Activated CD8-positive, alpha-beta memory T cell treated with anti-CD3 and anti-CD28 coated beads for 4 hours (primary cell): ENCODE measurements at regions not wholly inside any gene's neighbourhood (a gene's known extent, or its start where the extent isn't known, plus 50 kb on each side); places are given as distances from the start of the nearest gene placed in this dataset.

ENCODE experiments used
- DNase-seq, 2 donors: peaks; one replicate each; pipeline ENCODE4 v3.0.0-alpha.2; 2020; ENCODE audit warnings: low read depth in 2 of 2

DNA sequence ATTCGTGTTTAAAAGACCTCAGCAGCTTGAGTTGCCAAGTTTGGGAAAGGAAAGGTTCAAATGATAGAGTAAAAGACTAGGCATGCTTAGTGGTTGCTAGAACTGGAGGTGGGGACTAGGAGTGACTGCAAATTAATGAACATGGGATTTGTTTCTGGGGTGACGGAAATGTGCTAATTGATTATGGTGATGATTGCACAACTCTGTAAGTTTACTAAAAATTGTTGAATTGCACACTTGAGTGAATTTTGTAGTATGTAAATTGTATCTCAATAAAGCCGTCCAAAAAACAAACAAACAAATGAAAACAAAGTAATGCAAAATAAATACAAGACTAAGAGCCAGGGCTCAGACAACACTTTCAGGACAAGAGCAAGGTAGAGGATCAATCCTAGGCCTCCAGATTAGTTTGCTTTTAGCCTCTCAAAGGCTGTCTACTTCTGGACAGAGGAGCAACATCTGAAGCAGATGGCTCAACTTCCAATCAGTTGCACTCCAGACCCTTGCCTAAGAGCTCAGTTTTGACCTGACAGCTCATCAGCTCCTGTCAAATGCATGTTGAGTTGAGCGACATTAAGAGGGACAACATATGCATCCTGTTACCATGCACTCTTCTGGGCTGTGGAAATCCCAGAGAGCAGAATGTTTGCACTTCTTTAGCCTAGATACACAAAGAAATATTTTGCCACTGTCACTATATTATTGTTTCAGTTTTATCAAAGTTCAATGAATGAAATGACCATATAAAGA, 111.2 kb upstream of the ASIC2 start:
- DNase-seq, result no peak

DNA sequence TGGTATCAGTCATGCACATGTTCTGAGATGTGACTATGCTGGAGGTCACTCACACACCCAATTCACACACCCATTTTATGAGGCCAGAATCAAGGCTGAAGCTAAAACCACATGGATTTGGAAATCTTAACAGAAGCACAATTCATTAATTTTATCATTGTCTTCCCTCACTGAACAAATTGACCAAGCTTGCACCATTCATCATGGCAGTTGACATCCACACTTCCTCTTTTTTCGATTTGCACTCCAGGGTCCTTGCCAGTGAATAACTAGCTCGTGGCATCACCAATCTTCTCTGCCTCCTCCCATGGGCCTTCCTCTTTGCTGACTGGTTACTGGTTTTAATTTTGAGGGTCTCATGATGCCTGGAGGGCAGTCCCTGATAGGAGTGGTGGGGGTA, 123.0 kb upstream of the ASIC2 start:
- DNase-seq, result no peak

DNA sequence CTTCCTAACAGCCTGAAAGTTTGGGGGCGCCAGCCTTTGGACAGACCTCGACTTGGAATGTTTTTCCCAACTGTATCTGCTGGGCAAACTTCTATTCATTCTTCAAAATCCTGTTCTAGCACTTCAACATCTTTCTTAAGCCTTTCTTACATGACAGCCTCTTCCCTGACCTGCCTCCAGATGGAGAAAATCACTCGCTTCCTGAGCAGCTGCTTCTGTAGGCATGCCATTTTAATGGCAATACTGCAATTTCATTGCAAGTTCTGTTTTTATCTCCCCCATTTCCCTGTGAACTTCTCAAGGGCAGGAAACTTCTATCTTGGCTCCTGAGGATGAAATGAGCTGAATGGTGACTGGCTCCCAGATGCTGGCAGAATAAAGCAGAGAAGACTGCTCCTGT, 128.8 kb upstream of the ASIC2 start:
- no peak for DNase-seq

DNA sequence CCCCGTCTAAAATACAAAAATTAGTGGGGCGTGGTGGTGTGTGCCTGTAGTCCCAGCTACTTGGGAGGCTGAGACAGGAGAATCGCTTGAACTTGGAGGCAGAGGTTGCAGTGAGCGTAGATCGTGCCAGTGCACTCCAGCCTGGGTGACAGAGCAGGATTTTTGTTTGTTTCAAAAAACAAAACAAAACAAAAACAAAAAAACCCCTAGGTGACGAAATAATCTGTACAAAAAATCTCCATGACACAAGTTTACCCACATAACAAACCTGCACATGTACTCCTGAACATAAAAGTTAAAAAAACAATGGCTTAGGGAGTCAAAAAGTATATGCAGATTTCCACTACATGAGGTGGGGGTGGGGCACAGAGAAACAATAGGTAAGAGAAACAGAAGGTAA, 140.5 kb upstream of the ASIC2 start:
- DNase-seq, result no peak

DNA sequence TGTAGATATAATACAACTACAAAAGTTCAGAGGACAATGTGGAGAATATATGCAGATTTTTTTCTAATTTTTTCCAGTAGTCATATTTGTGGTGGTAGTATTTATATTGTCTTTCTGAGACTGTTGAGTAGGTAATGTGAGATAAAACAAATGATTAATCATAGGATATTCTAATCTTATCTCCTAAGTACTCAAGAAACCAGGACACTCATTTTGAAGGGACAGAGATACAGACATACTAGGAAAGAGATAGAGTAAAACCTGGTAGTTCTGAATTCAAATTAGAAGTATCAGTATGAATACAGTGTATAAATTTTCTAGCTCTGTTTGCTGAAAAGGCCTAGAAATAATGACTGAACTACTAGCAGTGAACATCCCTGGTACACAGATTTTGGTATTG, 141.7 kb upstream of the ASIC2 start:
- no peak for DNase-seq

DNA sequence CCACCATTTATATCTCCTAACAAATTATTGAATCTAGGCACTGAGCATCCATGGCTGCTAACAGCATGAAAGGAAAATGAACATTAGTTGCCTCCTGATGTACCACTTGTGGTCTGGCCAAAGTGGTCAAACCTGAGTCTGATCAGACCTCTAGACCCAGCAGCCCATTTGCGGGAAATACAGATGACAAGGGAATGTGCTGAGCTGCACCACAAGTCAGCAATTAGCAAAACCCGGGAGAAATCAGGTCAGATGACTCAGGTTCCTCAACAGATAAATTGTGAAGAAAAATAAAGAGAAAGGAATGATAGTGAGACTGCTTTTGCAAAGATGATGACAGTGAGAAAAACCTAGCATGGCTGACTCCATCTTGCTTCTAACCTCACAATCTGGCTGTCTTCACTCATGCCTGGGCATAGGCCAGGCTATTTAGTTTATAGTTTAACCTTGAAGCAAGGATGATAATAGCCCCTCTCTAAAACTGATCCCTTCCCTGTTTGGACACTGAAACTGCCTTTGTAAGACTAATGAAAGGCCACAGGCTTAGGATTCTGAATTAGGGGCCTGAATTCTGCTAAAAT, 142.7 kb upstream of the ASIC2 start:
- no peak for DNase-seq

DNA sequence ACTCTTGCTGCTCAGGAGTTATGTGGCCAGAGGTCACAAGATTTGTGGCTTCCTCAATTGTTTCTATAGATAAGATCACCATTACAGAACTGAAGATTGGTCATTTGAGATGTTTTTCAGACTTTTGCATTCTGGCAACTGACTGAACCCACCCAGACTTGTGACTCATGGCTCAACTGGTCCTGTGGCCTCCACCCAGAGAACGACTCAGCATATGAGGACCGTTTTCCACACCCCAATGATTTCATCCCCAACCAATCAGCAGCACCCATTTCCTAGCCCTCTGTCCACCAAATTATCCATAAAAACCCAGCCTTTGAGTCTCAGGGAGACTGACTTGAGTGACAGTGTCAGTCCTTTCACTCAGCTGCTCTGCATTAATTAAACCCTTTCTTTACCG, 143.2 kb upstream of the ASIC2 start:
- no peak for DNase-seq

DNA sequence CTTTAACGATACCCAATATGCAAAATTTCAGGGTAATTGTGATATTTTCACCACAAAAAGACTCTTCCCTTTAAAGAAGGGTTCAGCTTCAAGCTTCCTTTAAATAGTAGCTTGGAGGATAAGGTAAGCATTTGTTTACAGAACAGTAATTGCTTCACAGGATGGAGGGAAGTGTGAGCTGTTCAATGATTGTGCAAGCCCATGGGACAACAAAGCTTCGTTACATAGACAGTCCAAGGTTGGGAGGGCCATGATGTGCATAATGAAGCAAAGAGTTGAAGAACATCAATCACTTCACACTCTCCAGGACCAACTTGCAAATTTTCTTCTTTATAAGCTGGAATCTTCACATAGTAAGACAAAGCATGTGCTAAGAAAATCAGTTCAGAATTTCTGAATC, 145.0 kb upstream of the ASIC2 start:
- no peak for DNase-seq

DNA sequence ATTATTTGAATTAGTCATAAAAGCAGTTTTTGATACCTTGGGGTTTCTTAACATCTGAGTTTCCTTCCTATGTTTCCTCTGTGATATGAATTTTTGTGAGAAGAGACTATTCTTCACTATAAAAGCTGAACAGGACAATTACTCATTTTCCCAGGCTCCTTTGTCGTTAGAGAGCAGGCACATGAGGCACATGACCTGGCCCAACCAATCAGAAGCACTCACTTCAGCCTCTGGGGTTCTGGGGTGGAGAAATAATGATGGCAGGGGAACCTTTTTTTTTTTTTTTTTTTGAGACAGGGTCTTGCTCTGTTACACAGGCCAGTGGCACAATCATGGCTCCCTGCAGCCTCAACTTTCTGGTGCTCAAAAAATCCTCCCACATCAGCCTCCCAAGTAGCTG, 145.5 kb upstream of the ASIC2 start:
- DNase-seq, result no peak

DNA sequence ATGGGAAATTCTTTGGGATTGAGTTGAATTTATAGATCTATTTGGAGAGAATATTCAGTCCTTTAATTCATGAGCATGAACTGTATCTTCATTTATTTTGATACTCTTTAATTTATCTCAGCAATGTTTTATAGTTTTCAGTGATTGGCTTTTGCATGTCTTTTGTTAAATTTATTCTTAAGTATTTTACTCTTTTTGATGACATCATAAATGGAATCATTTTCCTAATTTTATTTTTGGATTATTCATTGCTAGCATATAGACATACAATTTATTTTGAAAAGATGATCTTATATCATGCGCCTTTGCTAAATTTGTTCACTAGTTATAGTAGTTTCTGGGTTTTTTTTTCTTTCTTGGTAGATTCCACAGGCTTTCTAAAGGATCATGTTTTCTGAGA, 149.2 kb upstream of the ASIC2 start:
- DNase-seq, result no peak

DNA sequence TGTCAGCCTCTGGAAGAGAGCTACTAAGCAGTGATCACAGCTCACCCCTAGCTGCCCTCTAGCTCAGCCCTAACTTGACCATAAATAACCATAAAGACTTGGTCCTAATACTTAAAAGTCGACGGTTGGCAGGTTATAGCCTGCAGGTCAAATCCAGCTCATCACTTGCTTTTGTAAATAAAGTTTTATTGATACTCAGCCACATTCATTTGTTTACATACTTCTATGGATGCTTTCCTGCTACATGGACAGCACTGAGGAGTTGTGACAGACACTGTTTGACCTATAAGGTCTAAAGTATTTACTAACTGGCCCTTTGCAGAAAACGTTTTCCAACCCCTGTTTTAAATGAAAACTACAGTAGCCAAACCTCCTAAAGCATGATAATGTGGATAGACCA, 151.6 kb upstream of the ASIC2 start:
- DNase-seq, result no peak

DNA sequence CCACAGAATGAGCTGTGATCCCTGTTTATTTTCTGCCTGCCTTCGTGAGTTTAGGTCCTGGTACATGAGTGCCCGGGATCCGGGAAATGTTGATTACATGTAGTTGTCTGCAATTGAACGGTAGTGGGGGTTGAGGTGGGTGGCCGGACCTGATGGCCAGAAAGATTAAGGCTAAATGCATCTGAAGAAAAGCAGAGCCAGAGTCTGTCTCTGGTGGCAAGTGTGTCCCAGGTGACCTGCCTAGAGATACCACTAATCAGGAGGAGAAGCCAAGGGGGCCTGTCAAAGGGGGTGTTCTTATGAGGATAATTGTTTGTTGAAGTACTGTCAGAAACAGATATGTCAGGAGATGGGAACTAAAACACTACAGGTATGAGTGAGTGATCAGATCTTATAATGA, 154.0 kb upstream of the ASIC2 start:
- no peak for DNase-seq

DNA sequence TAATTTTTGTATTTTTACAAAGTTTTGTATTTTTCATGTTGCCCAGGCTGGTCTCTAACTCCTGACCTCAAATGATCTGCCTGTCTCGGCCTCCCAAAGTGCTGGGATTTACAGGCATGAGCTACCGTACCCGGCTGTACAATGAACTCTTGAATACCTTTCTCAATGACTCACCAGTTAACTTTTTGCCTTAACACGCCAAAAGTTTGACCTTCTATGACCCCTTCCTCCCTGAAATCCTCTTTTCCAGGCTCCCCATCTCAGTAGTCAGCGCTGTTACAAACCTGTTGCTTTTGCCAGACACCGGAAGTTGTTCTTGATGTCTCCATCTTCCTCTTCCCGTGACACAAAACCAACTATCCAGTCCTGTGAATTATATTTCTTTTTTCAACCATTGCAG, 158.1 kb upstream of the ASIC2 start:
- no peak for DNase-seq

DNA sequence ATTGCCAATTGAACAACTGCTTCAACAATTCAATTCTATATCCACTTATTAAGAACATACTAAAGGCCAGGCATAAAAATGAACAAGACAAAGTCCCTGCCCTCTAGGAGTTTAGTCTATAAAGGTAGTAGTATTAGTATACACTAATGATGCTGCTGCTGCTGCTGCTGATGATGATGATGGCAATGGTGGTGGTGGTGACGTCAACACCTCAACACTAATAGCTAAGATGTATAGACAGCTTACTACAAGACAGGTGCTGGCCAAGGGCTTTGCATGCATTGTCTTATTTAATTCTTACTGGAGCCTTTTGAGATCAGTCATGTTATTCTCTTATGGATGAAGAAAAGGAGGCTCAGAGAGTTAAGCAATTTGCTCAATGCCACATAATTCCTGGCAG, 164.4 kb upstream of the ASIC2 start:
- DNase-seq, result no peak

DNA sequence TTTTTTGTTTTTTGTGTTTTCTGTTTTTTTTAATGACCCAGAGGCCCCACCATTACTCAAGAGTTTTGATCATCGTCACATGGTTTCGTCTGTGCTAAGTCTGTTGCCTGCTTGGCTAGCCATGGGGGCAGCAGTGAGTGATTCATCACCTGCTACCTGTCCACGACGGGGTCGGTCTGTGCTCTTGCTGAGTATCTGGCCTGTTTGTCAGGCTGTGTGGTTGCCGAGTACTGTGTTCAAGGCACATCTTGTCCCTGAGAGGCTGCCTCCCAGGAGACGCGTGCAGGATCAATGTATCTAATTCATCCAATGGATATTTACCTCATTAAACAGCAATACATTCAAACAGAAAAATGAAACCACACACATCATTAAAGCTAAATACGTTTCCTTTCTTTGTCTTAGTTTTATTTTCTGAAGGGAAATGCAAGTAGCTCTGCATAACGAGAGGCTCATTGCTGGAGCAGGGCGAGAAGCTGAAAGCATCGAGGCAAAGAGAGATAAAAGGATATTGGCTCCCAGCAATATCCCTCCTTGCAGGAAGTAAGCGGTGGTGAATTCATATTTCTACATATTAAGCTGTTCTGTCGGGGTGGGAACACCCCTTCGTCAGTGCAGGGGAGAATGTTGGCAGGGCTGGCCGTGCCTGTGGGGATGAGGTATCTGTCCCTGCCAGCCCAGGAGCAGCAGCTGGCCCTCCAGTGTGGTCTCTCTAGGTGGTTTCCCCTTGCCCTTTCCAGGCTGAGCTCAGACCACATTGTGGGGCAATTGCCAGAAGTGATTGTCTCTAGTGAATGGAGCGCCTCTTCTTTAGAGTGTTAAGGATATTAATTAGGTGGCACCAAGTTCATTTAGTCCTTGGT, 166.2 kb upstream of the ASIC2 start:
- DNase-seq, result no peak

DNA sequence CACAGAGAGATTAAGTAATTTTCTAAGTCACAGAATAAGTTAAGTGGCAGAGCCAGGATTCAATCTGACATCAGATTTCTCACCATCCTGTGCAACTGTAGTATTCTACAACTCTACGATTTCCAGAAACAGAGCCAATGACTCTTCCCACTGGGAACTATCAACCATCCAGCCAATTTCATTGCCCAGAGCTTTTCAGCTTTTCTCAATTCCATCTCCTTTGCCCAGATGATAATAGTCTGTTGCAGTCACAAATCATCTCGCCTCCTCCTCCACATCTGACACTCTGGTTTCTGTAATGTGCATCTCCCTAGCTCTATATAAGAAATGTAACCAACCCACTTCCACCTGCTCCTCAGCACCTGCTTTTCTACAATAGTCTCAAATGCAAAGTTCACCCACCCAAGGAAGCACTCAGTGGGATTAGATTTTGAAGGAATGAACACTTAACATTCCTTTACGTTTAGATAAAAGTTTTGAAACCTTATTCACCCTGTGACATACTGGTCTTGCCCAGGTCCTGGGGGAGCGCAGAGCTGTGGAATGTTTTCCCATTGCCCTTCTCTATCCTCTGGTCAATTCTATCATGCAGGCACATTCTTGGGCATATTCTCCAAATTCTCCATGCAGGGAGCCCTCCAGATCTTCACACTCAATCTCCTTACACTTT, 167.8 kb upstream of the ASIC2 start:
- DNase-seq, result no peak

DNA sequence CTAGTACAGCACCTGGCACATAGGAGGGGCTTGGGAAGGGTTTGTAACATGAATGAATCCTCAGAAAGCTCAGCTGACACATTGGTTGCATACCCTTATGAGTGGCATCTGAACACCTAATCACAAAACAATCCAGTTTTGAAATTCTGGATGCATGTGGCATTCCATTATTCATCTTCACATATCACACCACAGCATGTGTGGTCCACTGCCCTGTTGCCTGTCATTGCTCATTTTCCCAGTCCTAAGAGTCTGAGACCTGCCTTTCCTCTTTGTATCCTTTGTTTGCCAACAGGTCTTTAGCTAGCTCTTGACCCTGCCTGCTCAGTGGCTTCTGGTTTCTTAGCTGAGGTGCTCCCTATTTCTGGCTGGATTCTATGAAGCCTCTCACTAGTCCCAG, 170.8 kb upstream of the ASIC2 start:
- no peak for DNase-seq

DNA sequence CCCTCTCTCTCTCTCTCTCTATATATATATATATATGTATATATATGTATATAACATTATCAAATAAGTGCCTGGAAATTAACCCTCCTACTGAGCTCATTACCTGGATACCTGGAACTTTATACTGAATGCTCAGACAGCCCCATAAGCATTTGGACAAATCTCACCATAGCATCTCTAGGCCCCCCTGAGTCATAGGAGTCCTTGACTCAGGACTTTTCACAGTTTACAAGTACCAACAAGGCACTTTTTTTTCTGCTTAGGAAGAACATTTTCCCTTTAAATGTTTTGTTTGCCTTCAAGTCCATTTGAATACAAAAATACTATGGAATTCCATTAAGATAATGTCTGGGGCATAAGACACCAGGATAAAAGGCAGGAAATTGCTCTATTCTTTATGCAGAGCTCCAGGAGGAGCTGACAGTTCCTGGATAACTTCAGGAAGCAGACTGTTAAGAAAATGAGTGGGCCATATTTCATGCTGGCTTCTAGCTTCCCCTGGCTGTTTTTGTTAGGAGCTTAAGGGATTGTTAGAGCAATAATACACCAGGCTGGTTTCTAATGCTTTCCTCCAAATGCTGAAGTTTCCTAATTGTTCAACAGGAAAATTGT, 171.7 kb upstream of the ASIC2 start:
- DNase-seq, result no peak

DNA sequence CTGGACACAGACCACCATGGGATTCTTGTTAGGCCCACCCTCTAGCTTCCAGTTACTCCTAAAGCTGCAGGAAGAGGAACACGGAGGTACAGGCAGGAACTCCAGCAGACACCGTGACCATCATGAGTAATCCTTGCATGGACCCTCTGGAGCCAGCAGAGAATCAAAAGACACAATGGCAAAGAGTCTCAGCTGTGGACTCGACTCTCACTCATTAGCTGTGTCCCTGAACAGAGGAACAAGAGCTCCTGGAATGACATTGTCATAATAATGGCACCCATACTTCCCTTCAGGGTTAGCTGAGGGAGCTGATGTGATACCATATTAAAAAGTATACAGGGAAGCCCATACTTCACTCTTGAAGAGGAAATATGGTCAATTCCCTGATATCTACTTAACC, 176.3 kb upstream of the ASIC2 start:
- no peak for DNase-seq

DNA sequence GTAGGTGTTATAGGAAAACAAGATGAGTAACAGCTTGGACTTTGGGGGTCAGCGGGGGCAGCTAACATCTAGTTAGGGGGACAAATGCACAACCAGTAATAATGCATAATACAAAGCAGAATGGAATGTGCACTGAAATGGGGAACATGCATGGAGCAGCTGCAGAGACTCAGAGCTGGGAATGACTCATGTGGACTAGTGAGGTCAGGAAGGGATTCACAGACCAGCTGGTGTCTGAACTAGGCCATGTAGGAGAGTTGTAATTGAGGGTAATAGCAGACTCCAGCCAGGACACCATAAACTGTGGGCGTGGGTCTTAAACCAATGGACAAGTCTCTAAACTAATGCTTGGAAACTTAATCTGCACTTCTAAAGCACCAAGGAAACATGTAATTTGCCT, 176.8 kb upstream of the ASIC2 start:
- DNase-seq, result no peak

DNA sequence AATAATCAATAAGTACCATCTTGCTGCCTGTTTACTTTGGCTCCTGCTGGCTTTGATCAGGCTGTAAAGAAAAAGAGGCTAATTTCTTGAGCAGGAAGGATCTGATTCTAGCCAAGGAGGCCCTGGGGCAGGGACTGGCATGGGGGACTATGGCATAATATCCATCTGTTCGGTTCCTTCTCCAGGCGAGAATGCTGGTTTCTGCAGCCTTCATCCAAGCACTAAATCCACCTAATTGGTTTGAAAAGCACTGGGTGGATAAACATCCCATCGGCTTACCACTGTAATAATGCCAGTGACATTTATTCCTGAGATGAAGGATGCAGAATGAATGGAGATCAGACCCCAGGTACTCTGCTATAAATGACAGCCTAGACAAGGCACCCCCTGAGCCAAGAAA, 180.0 kb upstream of the ASIC2 start:
- no peak for DNase-seq

DNA sequence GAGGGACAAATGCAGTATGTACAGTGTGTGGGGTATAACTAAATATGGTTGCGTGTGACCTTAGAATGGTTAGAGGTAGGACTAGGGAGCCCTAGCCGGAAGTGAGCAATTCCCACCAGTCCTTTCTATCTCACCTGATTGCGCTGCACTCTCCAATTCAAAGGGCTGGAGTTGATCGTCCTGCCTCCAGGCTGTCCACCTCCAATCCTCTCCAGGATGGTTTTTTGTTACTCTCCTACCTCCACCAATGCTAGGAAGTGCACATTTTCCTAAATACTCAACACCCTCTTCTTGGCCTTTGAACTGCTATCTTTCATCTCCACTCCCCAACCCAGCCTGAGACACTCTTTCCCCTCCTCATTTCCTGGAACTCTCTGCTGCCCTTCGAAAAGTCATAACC, 181.7 kb upstream of the ASIC2 start:
- DNase-seq, result no peak
